BE2C (cell line): ENCODE measurements at regions not wholly inside any gene's neighbourhood (a gene's known extent, or its start where the extent isn't known, plus 50 kb on each side); places are given as distances from the start of the nearest gene placed in this dataset.

Source experiments
- DNase-seq: peaks from one replicate; pipeline ENCODE4 v3.0.0-alpha.2; 2020
- H3K27me3 ChIP-seq: fragments of 250-450 bp; sonication (Bioruptor Pico); 2 replicates; pipeline ENCODE4 v1.5.1; 2020; ENCODE audit warnings: mild to moderate bottlenecking
- H3K36me3 ChIP-seq: fragments of 250-450 bp; sonication (Bioruptor Pico); 2 replicates; pipeline ENCODE4 v1.5.1; 2020; ENCODE audit warnings: mild to moderate bottlenecking
- H3K4me1 ChIP-seq: fragments of 250-450 bp; sonication (Bioruptor Pico); 2 replicates; pipeline ENCODE4 v1.5.1; 2020
- H3K4me3 ChIP-seq: 2 replicates; pipeline ENCODE4 v1.5.1; 2011; ENCODE audit warnings: low read depth, low read length
- H3K9me3 ChIP-seq: fragments of 250-450 bp; sonication (Bioruptor Pico); 2 replicates; pipeline ENCODE4 v1.5.1; 2020
- CTCF ChIP-seq: IDR thresholded peaks from 2 replicates; pipeline ENCODE4 v1.5.1; 2012; ENCODE audit warnings: mild to moderate bottlenecking, low read depth, low read length

GRCh38 chr22:48551061-48551460 is 1276.6 kb downstream of the BRD1 start:
- TF ChIP-seq CTCF, result no peak

DNA sequence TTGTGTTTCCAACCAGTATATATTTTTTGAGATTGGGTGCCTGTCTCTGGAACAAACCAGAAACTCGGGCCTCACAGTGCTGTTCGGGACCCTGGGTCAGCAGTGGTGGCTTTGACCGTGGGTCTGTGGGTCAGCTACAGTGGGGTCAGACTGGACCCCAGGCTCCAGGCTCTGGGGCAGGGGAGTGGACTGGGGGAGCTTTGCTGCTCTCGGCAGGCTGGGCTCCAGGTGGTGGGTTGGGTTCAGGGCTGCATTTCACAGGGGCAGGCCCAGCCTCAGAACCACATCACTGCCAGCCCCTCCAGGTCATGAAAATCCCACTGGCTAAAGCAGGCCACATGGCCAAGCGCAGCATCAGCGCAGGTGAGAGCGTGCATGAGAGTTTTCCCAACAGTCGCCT is 1279.3 kb downstream of the BRD1 start:
- Histone ChIP-seq H3K36me3 (no peaks in the 10 kb centered on the region), H3K4me1 (no peaks in the 10 kb centered on the region), H3K4me3 (no peak overlapping the region), H3K27me3 (no peaks in the 10 kb centered on the region), H3K9me3 (no peaks in the 10 kb centered on the region; the same call in 1 of the 2 replicates)
- no peak for DNase-seq
- no peak for TF ChIP-seq CTCF

More at GRCh38 chr22:48551061-48551460, 1276.6 kb downstream of the BRD1 start:
- Histone ChIP-seq H3K9me3 (no peaks in the 10 kb centered on the region; the same call in 1 of the 2 replicates), H3K36me3 (no peaks in the 10 kb centered on the region), H3K4me1 (no peaks in the 10 kb centered on the region), H3K4me3 (no peak overlapping the region), H3K27me3 (no peaks in the 10 kb centered on the region)
- DNase-seq, result no peak

DNA sequence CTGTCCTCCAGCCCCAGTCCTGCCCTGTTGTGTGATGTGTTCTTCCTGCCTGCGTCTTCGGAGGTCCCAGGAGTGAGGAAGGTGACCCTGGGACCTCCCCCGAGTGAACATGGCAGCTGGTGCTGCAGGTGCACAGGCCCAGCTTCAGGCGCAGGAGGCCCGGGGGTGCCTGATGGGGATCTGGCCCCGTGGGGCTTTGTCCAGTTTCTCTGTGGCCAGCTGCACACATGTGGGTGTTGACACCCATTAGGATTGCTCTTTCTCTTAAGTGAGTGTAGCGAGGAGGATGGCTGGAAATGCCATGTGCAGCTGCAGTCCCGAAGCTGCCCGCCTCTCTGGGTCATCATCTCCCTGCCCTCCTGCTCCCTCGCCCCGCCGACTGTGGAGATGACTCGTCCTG is 1279.7 kb downstream of the BRD1 start:
- no peak overlapping the region for H3K4me3 ChIP-seq
- H3K27me3 ChIP-seq, result no peaks in the 10 kb centered on the region
- H3K9me3 ChIP-seq, result no peaks in the 10 kb centered on the region; the same call in 1 of the 2 replicates
- TF ChIP-seq CTCF, result no peak
- H3K36me3 ChIP-seq, result no peaks in the 10 kb centered on the region
- no peaks in the 10 kb centered on the region for H3K4me1 ChIP-seq
- no peak for DNase-seq

DNA sequence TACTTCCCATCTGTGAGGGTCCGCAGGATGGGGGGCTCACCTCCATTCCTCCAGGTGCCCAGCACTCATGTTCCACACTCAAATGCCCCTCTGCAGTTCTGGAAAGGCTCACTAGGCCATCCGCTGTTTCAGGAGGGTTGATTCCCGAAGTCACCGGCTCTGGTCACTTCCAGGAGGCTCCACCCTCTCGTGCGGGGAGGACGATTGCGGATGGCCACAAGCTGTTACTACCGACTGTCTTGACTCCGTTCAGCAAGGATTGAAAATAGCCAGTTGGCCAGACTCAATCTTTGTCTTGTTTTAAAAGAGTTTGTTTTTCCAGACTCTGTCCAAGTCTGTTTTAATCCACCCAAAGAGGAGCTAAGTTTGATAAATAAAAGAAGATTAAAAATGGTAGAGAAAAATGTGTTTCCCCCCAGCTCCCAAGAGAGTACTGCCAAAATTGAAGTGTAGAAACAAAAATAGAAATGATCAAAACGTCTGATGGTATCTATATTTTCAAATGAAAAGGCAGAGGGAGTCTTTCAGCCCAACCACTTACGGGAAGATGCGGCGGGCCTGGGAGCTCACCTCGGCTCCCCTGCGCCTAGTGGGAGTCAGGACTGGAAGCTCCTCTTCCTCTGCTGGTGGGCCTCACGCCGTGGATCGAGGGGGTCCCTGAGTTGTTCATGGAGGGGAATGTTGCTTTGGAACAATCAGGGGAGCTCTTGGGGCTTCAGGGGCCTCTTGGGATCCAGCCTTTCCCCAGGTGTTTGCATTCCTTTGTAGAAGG is 1280.8 kb downstream of the BRD1 start:
- H3K27me3 ChIP-seq, result no peaks in the 10 kb centered on the region
- H3K9me3 ChIP-seq, result no peaks in the 10 kb centered on the region; the same call in 1 of the 2 replicates
- DNase-seq, result no peak
- H3K4me3 ChIP-seq, result no peak overlapping the region
- no peaks in the 10 kb centered on the region for H3K36me3 ChIP-seq
- H3K4me1 ChIP-seq, result no peaks in the 10 kb centered on the region
- TF ChIP-seq CTCF, result no peak

DNA sequence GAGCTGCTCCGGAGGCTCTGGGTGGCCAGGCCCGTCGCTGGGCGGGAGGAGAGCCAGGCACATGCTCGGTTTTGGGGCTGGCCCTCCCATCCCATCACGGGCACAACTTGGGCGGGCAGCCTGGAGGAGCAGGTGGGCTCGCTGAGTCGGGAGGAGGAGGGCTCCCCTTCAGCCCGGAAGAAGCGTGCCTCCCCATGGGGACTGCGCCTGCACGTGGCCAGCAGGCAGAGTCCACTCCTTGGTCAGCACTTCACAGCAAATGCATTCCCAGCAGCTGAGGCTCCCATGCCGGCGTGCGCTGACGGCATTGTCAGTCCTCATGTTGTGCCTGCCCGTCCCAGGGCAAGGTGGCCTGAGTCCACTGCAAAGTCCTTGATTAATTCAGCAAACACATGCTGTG is 1281.7 kb downstream of the BRD1 start:
- Histone ChIP-seq H3K9me3 (no peaks in the 10 kb centered on the region; the same call in 1 of the 2 replicates), H3K27me3 (no peaks in the 10 kb centered on the region), H3K4me1 (no peaks in the 10 kb centered on the region), H3K4me3 (no peak overlapping the region), H3K36me3 (no peaks in the 10 kb centered on the region)
- no peak for DNase-seq
- no peak for TF ChIP-seq CTCF

- no peaks in the 10 kb centered on the region; the same call in 1 of the 2 replicates for H3K9me3 ChIP-seq
- no peaks in the 10 kb centered on the region for H3K4me1 ChIP-seq
- H3K36me3 ChIP-seq, result no peaks in the 10 kb centered on the region
- H3K4me3 ChIP-seq, result no peak overlapping the region
- no peaks in the 10 kb centered on the region for H3K27me3 ChIP-seq
- TF ChIP-seq CTCF, result no peak
- no peak for DNase-seq
Observed at GRCh38 chr22:48541401-48542098, 1286.1 kb downstream of the BRD1 start.
